Caco-2 (cell line): ENCODE measurements at regions not wholly inside any gene's neighbourhood (a gene's known extent, or its start where the extent isn't known, plus 50 kb on each side); places are given as distances from the start of the nearest gene placed in this dataset.

Experiments used
- BruUV-seq: library from RNA; stranded (reverse); fragments of 400-500 nt; replicated peaks from 2 replicates; lab custom pipeline; 2021; lab: Mats Ljungman, UMichigan
- CTCF ChIA-PET: fragments of 300-600 bp; sonication (Branson Sonifier 250); formaldehyde crosslinking; loops from one replicate; lab custom pipeline; 2022; ENCODE audit warnings: antibody characterized with exemption; lab: Charles Lee
- POLR2A ChIA-PET: fragments of 300-600 bp; sonication (Branson Sonifier 250); formaldehyde crosslinking; loops from one replicate; lab custom pipeline; 2022; ENCODE audit warnings: antibody characterized with exemption; lab: Charles Lee
- DNase-seq, 2 experiments: peaks; one replicate each; pipeline versions ENCODE4 v3.0.0 to v3.0.0-alpha.2; 2020 to 2022
- H3K27me3 ChIP-seq: replicated peaks from 2 replicates; pipeline ENCODE4 v1.6.0; 2011; ENCODE audit warnings: low read length; ENCODE audit not compliant: control insufficient read depth, insufficient read depth
- H3K36me3 ChIP-seq: 2 replicates; pipeline ENCODE4 v1.5.1; 2011; ENCODE audit warnings: low read length; ENCODE audit not compliant: control insufficient read depth, insufficient read depth
- H3K4me1 ChIP-seq: fragments of 250-450 bp; sonication (Bioruptor Pico); 2 replicates; pipeline ENCODE4 v1.5.1; 2020; ENCODE audit warnings: mild to moderate bottlenecking
- H3K4me3 ChIP-seq: 2 replicates; pipeline ENCODE4 v1.5.1; 2011; ENCODE audit warnings: low read depth, mild to moderate bottlenecking, control low read depth, low read length
- H3K9me3 ChIP-seq: fragments of 250-450 bp; sonication (Bioruptor Pico); 2 replicates; pipeline ENCODE4 v1.5.1; 2020; ENCODE audit warnings: mild to moderate bottlenecking, moderate library complexity
- H3K27ac Mint-ChIP-seq: one replicate; pipeline ENCODE4 v1.8.0; 2022; ENCODE audit warnings: mixed read lengths; ENCODE audit not compliant: unreplicated experiment
- H3K27me3 Mint-ChIP-seq: one replicate; pipeline ENCODE4 v1.8.0; 2022; ENCODE audit warnings: mixed read lengths; ENCODE audit not compliant: insufficient read depth, unreplicated experiment
- H3K36me3 Mint-ChIP-seq: one replicate; pipeline ENCODE4 v1.8.0; 2022; ENCODE audit warnings: mild to moderate bottlenecking, mixed read lengths; ENCODE audit not compliant: insufficient read depth, unreplicated experiment
- H3K4me1 Mint-ChIP-seq: one replicate; pipeline ENCODE4 v1.8.0; 2022; ENCODE audit warnings: low read depth, mixed read lengths; ENCODE audit not compliant: unreplicated experiment
- H3K4me3 Mint-ChIP-seq: one replicate; pipeline ENCODE4 v1.8.0; 2022; ENCODE audit warnings: mild to moderate bottlenecking, moderate library complexity, mixed read lengths; ENCODE audit not compliant: unreplicated experiment
- H3K9me3 Mint-ChIP-seq: one replicate; pipeline ENCODE4 v1.8.0; 2022; ENCODE audit warnings: mixed read lengths; ENCODE audit not compliant: unreplicated experiment
- intact Hi-C: fragments of 100-400 bp; cut with micrococcal nuclease; formaldehyde crosslinking; loops from one replicate; pipeline ENCODE4 v1.10.0; 2022; ENCODE audit not compliant: unreplicated experiment
- TF ChIP-seq, protein P1 (sequence below), 2 experiments: fragments of 200-600 bp in 1 of 2; IDR thresholded peaks; 1 replicate in 1 of 2; 2 replicates in 1 of 2; pipeline versions ENCODE4 v1.5.1 to v1.8.0; 2011 to 2022; ENCODE audit warnings: antibody characterized with exemption in 1 of 2, control low read depth in 1 of 2, inconsistent platforms in 1 of 2, low read depth in 1 of 2, low read length in 1 of 2, mild to moderate bottlenecking in 1 of 2, moderate library complexity in 1 of 2; ENCODE audit not compliant: insufficient read depth in 1 of 2, severe bottlenecking in 1 of 2, unreplicated experiment in 1 of 2

GRCh38 chr3:15899388-15899787 lies 101.6 kb upstream of the ANKRD28 start:
- H3K4me1 Mint-ChIP-seq, result no peaks in the 10 kb centered on the region
- no peaks in the 10 kb centered on the region for H3K27me3 Mint-ChIP-seq
- intact Hi-C loops, result no loop called here
- no peak for DNase-seq
- BruUV-seq, result no TSS peak
- H3K27me3 ChIP-seq, result no peaks in the 10 kb centered on the region
- H3K4me1 ChIP-seq, result no peaks in the 10 kb centered on the region
- H3K4me3 Mint-ChIP-seq, result no peak overlapping the region
- no peak overlapping the region for H3K4me3 ChIP-seq
- no peaks in the 10 kb centered on the region for H3K9me3 Mint-ChIP-seq
- ChIA-PET POLR2A (no interaction called here), CTCF (no interaction called here)
- H3K9me3 ChIP-seq, result no peaks in the 10 kb centered on the region
- TF ChIP-seq, protein P1, sequence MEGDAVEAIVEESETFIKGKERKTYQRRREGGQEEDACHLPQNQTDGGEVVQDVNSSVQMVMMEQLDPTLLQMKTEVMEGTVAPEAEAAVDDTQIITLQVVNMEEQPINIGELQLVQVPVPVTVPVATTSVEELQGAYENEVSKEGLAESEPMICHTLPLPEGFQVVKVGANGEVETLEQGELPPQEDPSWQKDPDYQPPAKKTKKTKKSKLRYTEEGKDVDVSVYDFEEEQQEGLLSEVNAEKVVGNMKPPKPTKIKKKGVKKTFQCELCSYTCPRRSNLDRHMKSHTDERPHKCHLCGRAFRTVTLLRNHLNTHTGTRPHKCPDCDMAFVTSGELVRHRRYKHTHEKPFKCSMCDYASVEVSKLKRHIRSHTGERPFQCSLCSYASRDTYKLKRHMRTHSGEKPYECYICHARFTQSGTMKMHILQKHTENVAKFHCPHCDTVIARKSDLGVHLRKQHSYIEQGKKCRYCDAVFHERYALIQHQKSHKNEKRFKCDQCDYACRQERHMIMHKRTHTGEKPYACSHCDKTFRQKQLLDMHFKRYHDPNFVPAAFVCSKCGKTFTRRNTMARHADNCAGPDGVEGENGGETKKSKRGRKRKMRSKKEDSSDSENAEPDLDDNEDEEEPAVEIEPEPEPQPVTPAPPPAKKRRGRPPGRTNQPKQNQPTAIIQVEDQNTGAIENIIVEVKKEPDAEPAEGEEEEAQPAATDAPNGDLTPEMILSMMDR (IDR thresholded peaks at IDR 0.05; ENCODE audit: insufficient read depth in 1 of 2, low read depth in 1 of 2, low read length in 1 of 2, severe bottlenecking in 1 of 2, unreplicated experiment in 1 of 2), result no peak
- no peak overlapping the region for H3K27ac Mint-ChIP-seq
- no peaks in the 10 kb centered on the region for H3K36me3 ChIP-seq
- no peaks in the 10 kb centered on the region for H3K36me3 Mint-ChIP-seq

- no peaks in the 10 kb centered on the region for H3K27me3 ChIP-seq
- DNase-seq, result no peak
- Mint-ChIP-seq H3K27me3 (no peaks in the 10 kb centered on the region), H3K36me3 (no peaks in the 10 kb centered on the region), H3K9me3 (no peaks in the 10 kb centered on the region), H3K27ac (no peak overlapping the region), H3K4me1 (no peaks in the 10 kb centered on the region), H3K4me3 (no peak overlapping the region)
- ChIA-PET CTCF (no interaction called here), POLR2A (no interaction called here)
- no peaks in the 10 kb centered on the region for H3K36me3 ChIP-seq
- no peak overlapping the region for H3K4me3 ChIP-seq
- intact Hi-C loops, result no loop called here
- TF ChIP-seq, protein P1 (IDR thresholded peaks at IDR 0.05; ENCODE audit: insufficient read depth in 1 of 2, low read depth in 1 of 2, low read length in 1 of 2, severe bottlenecking in 1 of 2, unreplicated experiment in 1 of 2), result no peak
- no peaks in the 10 kb centered on the region for H3K4me1 ChIP-seq
- no TSS peak for BruUV-seq
- no peaks in the 10 kb centered on the region for H3K9me3 ChIP-seq
These were observed 105.4 kb upstream of the ANKRD28 start for GRCh38 chr3:15903164-15903563.

- Histone ChIP-seq H3K36me3 (no peaks in the 10 kb centered on the region), H3K9me3 (no peaks in the 10 kb centered on the region), H3K4me1 (no peaks in the 10 kb centered on the region), H3K4me3 (no peak overlapping the region), H3K27me3 (no peaks in the 10 kb centered on the region)
- no peak overlapping the region for H3K27ac Mint-ChIP-seq
- TF ChIP-seq, protein P1 (IDR thresholded peaks at IDR 0.05; ENCODE audit: insufficient read depth in 1 of 2, low read depth in 1 of 2, low read length in 1 of 2, severe bottlenecking in 1 of 2, unreplicated experiment in 1 of 2), result no peak
- intact Hi-C loops, result no loop called here
- no peak for DNase-seq
- CTCF ChIA-PET, result no interaction called here
- POLR2A ChIA-PET, result no interaction called here
- H3K4me1 Mint-ChIP-seq, result no peaks in the 10 kb centered on the region
- H3K9me3 Mint-ChIP-seq, result no peaks in the 10 kb centered on the region
- no peaks in the 10 kb centered on the region for H3K36me3 Mint-ChIP-seq
- H3K27me3 Mint-ChIP-seq, result no peaks in the 10 kb centered on the region
- H3K4me3 Mint-ChIP-seq, result no peak overlapping the region
- BruUV-seq, result no TSS peak
These were observed 106.3 kb upstream of the ANKRD28 start for GRCh38 chr3:15903759-15904720.
